Thymus (tissue), 11 donors: ENCODE measurements at regions not wholly inside any gene's neighbourhood (a gene's known extent, or its start where the extent isn't known, plus 50 kb on each side); places are given as distances from the start of the nearest gene placed in this dataset.

Source experiments
- DNase-seq, 9 donors: peaks; one replicate each; pipeline ENCODE4 v3.0.0-alpha.2; 2013; ENCODE audit warnings: low spot score in 9 of 9, low read depth in 6 of 9, missing footprints in 1 of 9
- H3K27ac ChIP-seq, 2 donors: one replicate each; pipeline ENCODE4 v1.5.1; 2013; ENCODE audit warnings: control low read depth in 1 of 2, low read depth in 1 of 2, low read length in 1 of 2, mild to moderate bottlenecking in 1 of 2, moderate library complexity in 1 of 2
- H3K27me3 ChIP-seq, 2 donors: one replicate each; pipeline ENCODE4 v1.5.1; 2013; ENCODE audit warnings: low read length in 1 of 2; ENCODE audit not compliant: control insufficient read depth in 2 of 2, insufficient read depth in 1 of 2
- H3K36me3 ChIP-seq, 2 donors: one replicate each; pipeline ENCODE4 v1.5.1; 2013; ENCODE audit warnings: low read length in 1 of 2, mild to moderate bottlenecking in 1 of 2, moderate library complexity in 1 of 2; ENCODE audit not compliant: control insufficient read depth in 2 of 2, insufficient read depth in 2 of 2
- H3K4me1 ChIP-seq, 2 donors: one replicate each; pipeline ENCODE4 v1.5.1; 2013; ENCODE audit warnings: low read length in 2 of 2; ENCODE audit not compliant: control insufficient read depth in 2 of 2, insufficient read depth in 2 of 2
- H3K4me3 ChIP-seq, 2 donors: one replicate each; pipeline ENCODE4 v1.5.1; 2013; ENCODE audit warnings: low read length in 2 of 2, control low read depth in 1 of 2, mild to moderate bottlenecking in 1 of 2
- H3K9me3 ChIP-seq, 2 donors: one replicate each; pipeline ENCODE4 v1.5.1; 2013; ENCODE audit warnings: low read length in 1 of 2, mild to moderate bottlenecking in 1 of 2; ENCODE audit not compliant: control insufficient read depth in 2 of 2, insufficient read depth in 1 of 2
- WGBS: extraction: QIAGEN DNeasy Blood & Tissue Kit; methylation state at CpG from one replicate; pipeline ENCODE4 v1.1.7; 2013; 5-methylcytosine and 5-hydroxymethylcytosine counted together
- donor health status: healthy.

- no peaks in the 10 kb centered on the region for H3K36me3 ChIP-seq
- 100% methylated on average over 1 of the region's 1 CpG for WGBS
- no peak overlapping the region for H3K27ac ChIP-seq
- no peaks in the 10 kb centered on the region for H3K27me3 ChIP-seq
- H3K4me3 ChIP-seq: no peak overlapping the region
- H3K9me3 ChIP-seq: no peaks in the 10 kb centered on the region
- no peak for DNase-seq
- H3K4me1 ChIP-seq: no peaks in the 10 kb centered on the region
These were observed 200.2 kb downstream of the SPATA31D1 start for GRCh38 chr9:82188817-82189216.

DNA sequence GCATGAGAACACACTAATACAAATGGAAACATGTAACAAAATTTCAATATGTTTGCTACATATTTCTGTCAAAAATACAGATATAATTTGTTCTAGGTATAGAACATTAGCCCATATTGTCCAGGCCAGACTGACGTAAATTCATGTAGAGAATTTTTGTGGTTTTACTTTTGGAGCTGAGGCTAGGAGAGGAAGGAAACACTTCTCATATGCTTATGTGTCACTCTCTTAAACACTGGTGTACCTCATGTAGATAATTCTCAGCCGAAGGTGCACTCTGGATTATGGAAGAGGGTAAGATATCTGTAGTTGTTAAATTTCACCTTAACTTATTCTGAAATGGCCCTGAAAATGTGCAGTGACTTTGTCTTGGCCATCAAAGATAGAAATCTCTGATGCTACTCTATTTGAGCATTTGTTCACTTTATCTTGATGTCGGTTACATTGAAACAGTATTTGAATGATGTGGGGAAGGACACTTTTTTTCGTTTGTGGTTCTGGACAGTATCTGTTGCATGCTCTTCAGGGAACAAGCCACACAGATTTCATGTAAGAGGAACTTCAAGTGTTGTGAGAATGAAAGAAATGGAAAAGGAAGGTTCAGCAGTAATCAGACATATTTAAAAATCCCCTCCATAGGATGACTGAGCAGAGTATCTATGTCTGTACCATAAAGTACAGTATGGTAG is 202.7 kb downstream of the SPATA31D1 start:
- 22% methylated on average over 4 of the region's 4 CpGs for WGBS
- Histone ChIP-seq H3K9me3 (no peaks in the 10 kb centered on the region), H3K4me3 (no peak overlapping the region), H3K36me3 (no peaks in the 10 kb centered on the region), H3K27ac (no peak overlapping the region), H3K4me1 (no peaks in the 10 kb centered on the region), H3K27me3 (no peaks in the 10 kb centered on the region)
- DNase-seq: no peak

GRCh38 chr9:82192211-82192610 is 203.6 kb downstream of the SPATA31D1 start:
- Histone ChIP-seq H3K4me3 (no peak overlapping the region), H3K27me3 (no peaks in the 10 kb centered on the region), H3K4me1 (no peaks in the 10 kb centered on the region), H3K9me3 (no peaks in the 10 kb centered on the region), H3K27ac (no peak overlapping the region), H3K36me3 (no peaks in the 10 kb centered on the region)
- no peak for DNase-seq
- WGBS: 22% methylated on average over 3 of the region's 3 CpGs

DNA sequence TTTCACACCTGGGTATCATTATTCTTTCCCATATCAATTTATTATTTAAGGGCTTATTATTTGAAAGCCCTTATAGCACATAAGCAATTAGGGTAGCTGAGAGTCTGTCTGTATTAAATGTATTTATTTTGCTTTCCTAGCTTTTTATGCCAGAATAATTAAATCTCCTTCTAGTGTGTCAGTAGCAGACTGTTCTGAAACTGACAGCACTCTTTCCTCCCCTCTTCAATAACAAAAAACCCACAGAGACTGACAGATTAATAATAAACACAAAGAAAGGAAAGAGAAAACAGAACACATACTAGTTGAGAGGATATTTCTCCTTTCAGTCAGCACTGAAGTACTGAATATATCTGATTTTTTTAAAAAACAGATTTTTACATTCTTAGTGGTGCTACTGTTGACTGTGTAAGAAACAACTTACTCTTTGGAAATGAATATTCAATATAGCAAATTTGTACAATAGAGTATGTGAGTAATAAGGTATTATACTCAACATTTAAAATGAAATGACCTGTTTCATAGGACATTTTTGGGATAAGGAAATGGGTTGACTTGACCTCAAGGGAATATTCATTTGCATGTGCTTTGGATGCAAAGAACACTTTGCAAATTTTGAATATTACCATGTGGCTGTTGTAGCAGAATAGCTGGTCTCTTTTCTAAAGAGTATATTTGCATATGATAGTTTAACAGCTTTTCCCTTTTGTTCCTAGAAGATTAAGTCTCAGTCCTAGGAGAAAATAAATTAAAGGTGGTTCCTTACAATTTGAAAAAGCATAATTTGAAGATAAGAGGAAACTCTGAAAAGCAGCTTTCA is 208.3 kb downstream of the SPATA31D1 start:
- H3K27me3 ChIP-seq: no peaks in the 10 kb centered on the region
- H3K36me3 ChIP-seq: no peaks in the 10 kb centered on the region
- DNase-seq: no peak
- no peak overlapping the region for H3K27ac ChIP-seq
- H3K9me3 ChIP-seq: no peaks in the 10 kb centered on the region
- no peak overlapping the region for H3K4me3 ChIP-seq
- no peaks in the 10 kb centered on the region for H3K4me1 ChIP-seq

DNA sequence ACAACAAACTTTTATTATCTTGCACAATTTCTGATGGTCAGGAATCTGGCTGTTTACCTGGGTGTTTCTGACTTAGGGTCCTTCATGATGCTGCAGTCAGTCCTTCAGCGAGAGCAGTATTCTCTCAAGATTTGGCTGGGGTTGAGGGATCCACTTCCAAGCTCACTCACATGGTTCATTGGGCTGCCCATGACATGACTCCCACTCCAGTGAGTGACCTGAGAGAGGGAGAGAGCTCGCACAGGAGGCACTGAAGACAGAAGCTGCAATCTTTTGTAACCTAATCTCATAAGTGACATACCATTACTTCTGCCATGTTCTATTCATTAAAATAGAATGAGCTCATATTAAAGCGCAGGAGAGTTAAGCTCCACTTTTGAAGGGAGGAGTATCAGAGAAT is 212.6 kb downstream of the SPATA31D1 start:
- 97% methylated on average over 3 of the region's 3 CpGs for WGBS
- Histone ChIP-seq H3K27ac (no peak overlapping the region), H3K36me3 (no peaks in the 10 kb centered on the region), H3K4me1 (no peaks in the 10 kb centered on the region), H3K4me3 (no peak overlapping the region), H3K27me3 (no peaks in the 10 kb centered on the region), H3K9me3 (no peaks in the 10 kb centered on the region)
- no peak for DNase-seq

DNA sequence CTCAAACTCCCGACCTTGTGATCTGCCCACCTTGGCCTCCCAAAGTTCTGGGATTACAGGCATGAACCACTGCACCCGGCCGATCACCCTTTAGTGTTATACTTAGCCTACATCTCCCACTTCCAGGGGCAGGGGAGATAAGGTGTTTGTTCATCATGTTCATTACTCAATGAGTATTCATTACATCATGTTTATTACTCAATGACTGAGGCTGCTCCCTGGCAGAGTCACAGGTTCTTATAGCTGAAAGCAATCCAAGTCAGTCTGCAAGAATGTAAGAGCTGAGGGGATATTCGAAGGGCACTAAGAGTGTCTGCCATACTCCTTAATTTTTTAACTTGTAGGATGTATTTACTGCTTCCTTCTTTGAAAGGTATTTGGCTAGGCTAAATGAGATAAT is 214.2 kb downstream of the SPATA31D1 start:
- Histone ChIP-seq H3K9me3 (no peaks in the 10 kb centered on the region), H3K36me3 (no peaks in the 10 kb centered on the region), H3K27me3 (no peaks in the 10 kb centered on the region), H3K4me3 (no peak overlapping the region), H3K4me1 (no peaks in the 10 kb centered on the region), H3K27ac (no peak overlapping the region)
- 95% methylated on average over 4 of the region's 4 CpGs for WGBS
- no peak for DNase-seq

- no peak for DNase-seq
- no peaks in the 10 kb centered on the region for H3K9me3 ChIP-seq
- 96% methylated on average over 3 of the region's 3 CpGs for WGBS
- no peak overlapping the region for H3K4me3 ChIP-seq
- H3K4me1 ChIP-seq: no peaks in the 10 kb centered on the region
- no peak overlapping the region for H3K27ac ChIP-seq
- no peaks in the 10 kb centered on the region for H3K27me3 ChIP-seq
- H3K36me3 ChIP-seq: no peaks in the 10 kb centered on the region
These were observed 217.9 kb downstream of the SPATA31D1 start for GRCh38 chr9:82206490-82206889.

DNA sequence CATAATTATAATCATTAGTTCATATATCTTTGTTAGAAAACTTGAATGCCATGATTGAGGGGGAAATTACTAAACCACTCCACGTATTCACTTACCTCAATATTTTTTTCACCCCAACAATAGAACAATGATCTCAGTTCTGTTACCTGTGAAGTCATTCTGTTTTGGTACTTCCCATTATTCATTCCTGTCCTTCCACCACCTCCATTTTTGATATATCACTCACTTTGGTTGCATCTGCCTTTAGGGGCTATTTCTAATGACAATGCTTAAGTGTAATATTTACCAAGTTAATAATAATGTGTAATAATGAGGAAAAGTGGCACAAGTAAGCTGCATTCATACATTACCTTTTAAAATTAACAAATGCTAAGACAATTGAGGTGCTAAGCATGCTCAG is 218.4 kb downstream of the SPATA31D1 start:
- no peaks in the 10 kb centered on the region for H3K4me1 ChIP-seq
- DNase-seq: no peak
- no peaks in the 10 kb centered on the region for H3K9me3 ChIP-seq
- WGBS: 89% methylated on average over 1 of the region's 1 CpG
- no peaks in the 10 kb centered on the region for H3K36me3 ChIP-seq
- no peak overlapping the region for H3K4me3 ChIP-seq
- H3K27ac ChIP-seq: no peak overlapping the region
- H3K27me3 ChIP-seq: no peaks in the 10 kb centered on the region

- Histone ChIP-seq H3K36me3 (no peaks in the 10 kb centered on the region), H3K4me1 (no peaks in the 10 kb centered on the region), H3K9me3 (no peaks in the 10 kb centered on the region), H3K27ac (no peak overlapping the region), H3K27me3 (no peaks in the 10 kb centered on the region), H3K4me3 (no peak overlapping the region)
- 98% methylated on average over 2 of the region's 2 CpGs for WGBS
- DNase-seq: no peak
These were observed 220.3 kb downstream of the SPATA31D1 start for GRCh38 chr9:82208741-82209450.
